ENCODE measurements at regions not wholly inside any gene's neighbourhood (a gene's known extent, or its start where the extent isn't known, plus 50 kb on each side); places are given as distances from the start of the nearest gene placed in this dataset.

GRCh38 chr2:172244419-172245130 lies 141.9 kb upstream of the DLX2 start:
- Mint-ChIP-seq H3K27ac (no peak overlapping the region), H3K4me3 (no peak overlapping the region), H3K27me3 (ENCODE audit: low read depth in 3 of 3) (peaks cover 4 to 7% (median 5%) of the 10 kb centered on the region in 3 donors), H3K4me1 (no peaks in the 10 kb centered on the region), H3K9me3 (no peaks in the 10 kb centered on the region), H3K36me3 (peaks cover 0 to 2% (median 0%) of the 10 kb centered on the region in 3 donors)
- DNase-seq, result no peak

GRCh38 chr2:172246649-172247048 lies 143.9 kb upstream of the DLX2 start:
- H3K4me3 Mint-ChIP-seq, result no peak overlapping the region
- no peak for DNase-seq
- peaks cover 0 to 2% (median 0%) of the 10 kb centered on the region in 3 donors for H3K36me3 Mint-ChIP-seq
- H3K27ac Mint-ChIP-seq, result no peak overlapping the region
- no peaks in the 10 kb centered on the region for H3K9me3 Mint-ChIP-seq
- peaks cover 4 to 5% (median 5%) of the 10 kb centered on the region in 3 donors for H3K27me3 Mint-ChIP-seq (ENCODE audit: low read depth in 3 of 3)
- no peaks in the 10 kb centered on the region for H3K4me1 Mint-ChIP-seq

GRCh38 chr2:172247203-172247602 lies 144.5 kb upstream of the DLX2 start:
- H3K4me1 Mint-ChIP-seq, result no peaks in the 10 kb centered on the region
- no peaks in the 10 kb centered on the region for H3K9me3 Mint-ChIP-seq
- H3K4me3 Mint-ChIP-seq, result no peak overlapping the region
- H3K27me3 Mint-ChIP-seq (ENCODE audit: low read depth in 3 of 3), result peaks cover 4 to 5% (median 5%) of the 10 kb centered on the region in 3 donors
- DNase-seq, result no peak
- H3K36me3 Mint-ChIP-seq, result peaks cover 0 to 2% (median 0%) of the 10 kb centered on the region in 3 donors
- no peak overlapping the region for H3K27ac Mint-ChIP-seq

GRCh38 chr2:172248381-172248780 lies 145.7 kb upstream of the DLX2 start:
- Mint-ChIP-seq H3K9me3 (no peaks in the 10 kb centered on the region), H3K27me3 (ENCODE audit: low read depth in 3 of 3) (peaks cover 4 to 5% (median 5%) of the 10 kb centered on the region in 3 donors), H3K4me1 (peaks cover 3 to 10% of the 10 kb centered on the region in 2 donors), H3K36me3 (peaks cover 0 to 2% (median 0%) of the 10 kb centered on the region in 3 donors), H3K27ac (no peak overlapping the region), H3K4me3 (no peak overlapping the region)
- DNase-seq, result no peak

- H3K4me1 Mint-ChIP-seq, result peaks cover 6 to 14% of the 10 kb centered on the region in 2 donors
- DNase-seq, result no peak
- H3K27me3 Mint-ChIP-seq (ENCODE audit: low read depth in 3 of 3), result peaks cover 4 to 5% (median 5%) of the 10 kb centered on the region in 3 donors
- H3K36me3 Mint-ChIP-seq, result peaks cover 0 to 2% (median 0%) of the 10 kb centered on the region in 3 donors
- no peaks in the 10 kb centered on the region for H3K9me3 Mint-ChIP-seq
- no peak overlapping the region for H3K4me3 Mint-ChIP-seq
- no peak overlapping the region for H3K27ac Mint-ChIP-seq
These were observed 146.1 kb upstream of the DLX2 start for GRCh38 chr2:172248785-172249187.

GRCh38 chr2:172249334-172249733 lies 146.6 kb upstream of the DLX2 start:
- Mint-ChIP-seq H3K36me3 (peaks cover 0 to 2% (median 0%) of the 10 kb centered on the region in 3 donors), H3K4me1 (peaks cover 6 to 18% of the 10 kb centered on the region in 2 donors), H3K27ac (no peak overlapping the region), H3K4me3 (no peak overlapping the region), H3K9me3 (no peaks in the 10 kb centered on the region), H3K27me3 (ENCODE audit: low read depth in 3 of 3) (peaks cover 4 to 5% (median 5%) of the 10 kb centered on the region in 3 donors)
- no peak for DNase-seq

- no peak for DNase-seq
- Mint-ChIP-seq H3K4me1 (peaks cover 6 to 18% of the 10 kb centered on the region in 2 donors), H3K27me3 (ENCODE audit: low read depth in 3 of 3) (peaks cover 4 to 5% (median 4%) of the 10 kb centered on the region in 3 donors), H3K4me3 (no peak overlapping the region), H3K36me3 (peaks cover 0 to 2% (median 0%) of the 10 kb centered on the region in 3 donors), H3K27ac (no peak overlapping the region), H3K9me3 (no peaks in the 10 kb centered on the region)
These were observed 147.3 kb upstream of the DLX2 start for GRCh38 chr2:172249986-172250385.

GRCh38 chr2:172251231-172251630 lies 148.5 kb upstream of the DLX2 start:
- H3K27ac Mint-ChIP-seq, result no peak overlapping the region
- peaks cover 6 to 18% of the 10 kb centered on the region in 2 donors for H3K4me1 Mint-ChIP-seq
- peaks cover 0 to 2% (median 0%) of the 10 kb centered on the region in 3 donors for H3K36me3 Mint-ChIP-seq
- no peak for DNase-seq
- H3K27me3 Mint-ChIP-seq (ENCODE audit: low read depth in 3 of 3), result peaks cover 2 to 5% (median 3%) of the 10 kb centered on the region in 3 donors
- no peak overlapping the region for H3K4me3 Mint-ChIP-seq
- no peaks in the 10 kb centered on the region for H3K9me3 Mint-ChIP-seq

GRCh38 chr2:172252154-172252553 lies 149.5 kb upstream of the DLX2 start:
- Mint-ChIP-seq H3K4me3 (no peak overlapping the region), H3K27me3 (ENCODE audit: low read depth in 3 of 3) (peaks cover 2 to 4% (median 3%) of the 10 kb centered on the region in 3 donors), H3K4me1 (peaks cover 6 to 18% of the 10 kb centered on the region in 2 donors), H3K36me3 (peaks cover 0 to 2% (median 0%) of the 10 kb centered on the region in 3 donors), H3K27ac (no peak overlapping the region), H3K9me3 (no peaks in the 10 kb centered on the region)
- DNase-seq, result no peak

GRCh38 chr2:172253190-172254052 lies 150.7 kb upstream of the DLX2 start:
- H3K4me1 Mint-ChIP-seq, result peaks cover 6 to 18% of the 10 kb centered on the region in 2 donors
- H3K36me3 Mint-ChIP-seq, result no peaks in the 10 kb centered on the region
- peak in 2 of 3 donors; percentile 7 to 17 for DNase-seq
- no peak overlapping the region for H3K4me3 Mint-ChIP-seq
- no peak overlapping the region for H3K27ac Mint-ChIP-seq
- H3K9me3 Mint-ChIP-seq, result no peaks in the 10 kb centered on the region
- H3K27me3 Mint-ChIP-seq (ENCODE audit: low read depth in 3 of 3), result peaks cover 2 to 4% (median 2%) of the 10 kb centered on the region in 3 donors

GRCh38 chr2:172256886-172257285 lies 154.2 kb upstream of the DLX2 start:
- no peak overlapping the region for H3K27ac Mint-ChIP-seq

GRCh38 chr2:172259827-172260226 lies 157.1 kb upstream of the DLX2 start:
- H3K36me3 Mint-ChIP-seq, result peaks cover 0 to 3% (median 0%) of the 10 kb centered on the region in 3 donors
- no peak overlapping the region for H3K4me3 Mint-ChIP-seq
- H3K27ac Mint-ChIP-seq, result no peak overlapping the region
- H3K27me3 Mint-ChIP-seq (ENCODE audit: low read depth in 3 of 3), result peaks cover 2 to 7% (median 4%) of the 10 kb centered on the region in 3 donors
- H3K9me3 Mint-ChIP-seq, result no peaks in the 10 kb centered on the region
- H3K4me1 Mint-ChIP-seq, result no peaks in the 10 kb centered on the region
- no peak for DNase-seq

More at GRCh38 chr2:172256886-172257285, 154.2 kb upstream of the DLX2 start:
- peaks cover 6 to 18% of the 10 kb centered on the region in 2 donors for H3K4me1 Mint-ChIP-seq
- H3K9me3 Mint-ChIP-seq, result no peaks in the 10 kb centered on the region
- H3K4me3 Mint-ChIP-seq, result no peak overlapping the region
- H3K27me3 Mint-ChIP-seq (ENCODE audit: low read depth in 3 of 3), result peaks cover 2 to 7% (median 4%) of the 10 kb centered on the region in 3 donors
- DNase-seq, result no peak
- H3K36me3 Mint-ChIP-seq, result no peaks in the 10 kb centered on the region

GRCh38 chr2:172260336-172260735 lies 157.6 kb upstream of the DLX2 start:
- H3K36me3 Mint-ChIP-seq, result peaks cover 0 to 3% (median 0%) of the 10 kb centered on the region in 3 donors
- no peak for DNase-seq
- H3K4me1 Mint-ChIP-seq, result no peaks in the 10 kb centered on the region
- H3K9me3 Mint-ChIP-seq, result no peaks in the 10 kb centered on the region
- no peak overlapping the region for H3K27ac Mint-ChIP-seq
- H3K27me3 Mint-ChIP-seq (ENCODE audit: low read depth in 3 of 3), result peaks cover 2 to 7% (median 4%) of the 10 kb centered on the region in 3 donors
- no peak overlapping the region for H3K4me3 Mint-ChIP-seq

GRCh38 chr2:172261292-172261691 lies 158.6 kb upstream of the DLX2 start:
- H3K9me3 Mint-ChIP-seq, result peaks cover 0 to 2% (median 0%) of the 10 kb centered on the region in 6 donors
- DNase-seq, result no peak
- H3K4me1 Mint-ChIP-seq, result no peaks in the 10 kb centered on the region
- H3K27ac Mint-ChIP-seq, result no peak overlapping the region
- no peak overlapping the region for H3K4me3 Mint-ChIP-seq
- H3K27me3 Mint-ChIP-seq (ENCODE audit: low read depth in 3 of 3), result peaks cover 4 to 7% (median 4%) of the 10 kb centered on the region in 3 donors
- peaks cover 0 to 3% (median 0%) of the 10 kb centered on the region in 3 donors for H3K36me3 Mint-ChIP-seq
